Thoracic aorta (tissue), 2 donors: ENCODE measurements at regions not wholly inside any gene's neighbourhood (a gene's known extent, or its start where the extent isn't known, plus 50 kb on each side); places are given as distances from the start of the nearest gene placed in this dataset.

Source experiments
- ATAC-seq: fragments of 150-250 bp; one replicate; pipeline ENCODE4 v1.8.0; 2017; ENCODE audit warnings: low read depth; ENCODE audit not compliant: insufficient number of reproducible peaks, low FRiP score
- DNase-seq: peaks from one replicate; pipeline ENCODE4 v3.0.0-alpha.2; 2020; ENCODE audit warnings: low spot score
- H3K27ac ChIP-seq, 2 donors: fragments of 200-600 bp; sonication (generic); 1 replicate in 1 of 2; 2 replicates in 1 of 2; pipeline ENCODE4 v1.5.1; 2016; ENCODE audit warnings: mild to moderate bottlenecking in 2 of 2, moderate library complexity in 2 of 2
- H3K27me3 ChIP-seq: fragments of 200-600 bp; sonication (generic); replicated peaks from 2 replicates; pipeline ENCODE4 v1.6.0; 2016; ENCODE audit warnings: mild to moderate bottlenecking; ENCODE audit not compliant: insufficient read depth
- H3K36me3 ChIP-seq: fragments of 200-600 bp; sonication (generic); one replicate; pipeline ENCODE4 v1.5.1; 2016
- H3K4me1 ChIP-seq, 2 donors: fragments of 200-600 bp; sonication (generic); 1 replicate in 1 of 2; 2 replicates in 1 of 2; pipeline versions ENCODE4 v1.5.1 to v1.6.0; 2016; ENCODE audit warnings: low read depth in 2 of 2, mild to moderate bottlenecking in 1 of 2; ENCODE audit not compliant: control insufficient read depth in 1 of 2
- H3K4me3 ChIP-seq: fragments of 200-600 bp; sonication (generic); 2 replicates; pipeline ENCODE4 v1.5.1; 2016; ENCODE audit warnings: mild to moderate bottlenecking
- H3K9me3 ChIP-seq: fragments of 200-600 bp; sonication (generic); 2 replicates; pipeline ENCODE4 v1.5.1; 2016
- CTCF ChIP-seq: fragments of 200-600 bp; sonication (generic); IDR thresholded peaks from one replicate; pipeline ENCODE4 v1.5.1; 2019; ENCODE audit warnings: antibody characterized with exemption

- peaks cover 3% of the 10 kb centered on the region for H3K9me3 ChIP-seq
- ATAC-seq, result no peak
- DNase-seq, result no peak
- H3K27me3 ChIP-seq, result no peaks in the 10 kb centered on the region
- H3K27ac ChIP-seq, result no peak overlapping the region
- H3K4me3 ChIP-seq, result no peak overlapping the region
- no peak for TF ChIP-seq CTCF
- no peaks in the 10 kb centered on the region for H3K4me1 ChIP-seq
- no peaks in the 10 kb centered on the region for H3K36me3 ChIP-seq
Observed at GRCh38 chr2:180268006-180268405, 260.9 kb upstream of the CWC22 start.

GRCh38 chr2:180261976-180262375, 254.9 kb upstream of the CWC22 start:
- no peaks in the 10 kb centered on the region for H3K27me3 ChIP-seq
- H3K4me1 ChIP-seq, result no peaks in the 10 kb centered on the region
- H3K36me3 ChIP-seq, result no peaks in the 10 kb centered on the region
- DNase-seq (no peak), ATAC-seq (no peak)
- no peaks in the 10 kb centered on the region for H3K9me3 ChIP-seq
- no peak for TF ChIP-seq CTCF
- no peak overlapping the region for H3K27ac ChIP-seq
- no peak overlapping the region for H3K4me3 ChIP-seq

GRCh38 chr2:180258579-180258978, 251.5 kb upstream of the CWC22 start:
- no peak for TF ChIP-seq CTCF
- H3K4me1 ChIP-seq, result no peaks in the 10 kb centered on the region
- H3K27ac ChIP-seq, result no peak overlapping the region
- no peaks in the 10 kb centered on the region for H3K9me3 ChIP-seq
- no peaks in the 10 kb centered on the region for H3K36me3 ChIP-seq
- DNase-seq, result no peak
- H3K27me3 ChIP-seq, result no peaks in the 10 kb centered on the region
- ATAC-seq, result no peak
- no peak overlapping the region for H3K4me3 ChIP-seq

GRCh38 chr2:180258041-180258537, 251.0 kb upstream of the CWC22 start:
- no peak for DNase-seq
- Histone ChIP-seq H3K36me3 (no peaks in the 10 kb centered on the region), H3K4me1 (no peaks in the 10 kb centered on the region), H3K27ac (no peak overlapping the region), H3K4me3 (no peak overlapping the region), H3K9me3 (no peaks in the 10 kb centered on the region), H3K27me3 (no peaks in the 10 kb centered on the region)
- no peak for TF ChIP-seq CTCF
- ATAC-seq, result no peak

GRCh38 chr2:180257247-180257646, 250.2 kb upstream of the CWC22 start:
- H3K4me1 ChIP-seq, result no peaks in the 10 kb centered on the region
- H3K9me3 ChIP-seq, result no peaks in the 10 kb centered on the region
- no peak overlapping the region for H3K27ac ChIP-seq
- H3K4me3 ChIP-seq, result no peak overlapping the region
- H3K36me3 ChIP-seq, result no peaks in the 10 kb centered on the region
- H3K27me3 ChIP-seq, result no peaks in the 10 kb centered on the region
- TF ChIP-seq CTCF, result no peak
- ATAC-seq (no peak), DNase-seq (no peak)
